GM23338 (cell line): ENCODE measurements at regions not wholly inside any gene's neighbourhood (a gene's known extent, or its start where the extent isn't known, plus 50 kb on each side); places are given as distances from the start of the nearest gene placed in this dataset.
"Not testable (repeated sequence)": the region's sequence is repeated elsewhere in the genome, so short reads cannot be mapped to it uniquely, and the experiment has no call there.

Source experiments
- ATAC-seq: fragments of 200-7000 bp; cut with Tn5 transposase; 3 replicates; pipeline ENCODE4 v1.9.1; 2020
- DNase-seq: peaks from one replicate; pipeline ENCODE4 v3.0.0-alpha.2; 2015; ENCODE audit warnings: low spot score
- H2AFZ ChIP-seq: fragments of 200-600 bp; sonication (generic); 2 replicates; pipeline ENCODE4 v1.8.0; 2016; ENCODE audit warnings: antibody characterized with exemption, mild to moderate bottlenecking, moderate library complexity
- H3F3A ChIP-seq: fragments of 200-600 bp; sonication (generic); replicated peaks from 2 replicates; pipeline ENCODE4 v1.8.0; 2017; ENCODE audit warnings: antibody characterized with exemption, mixed run types, low read depth
- H3K27ac ChIP-seq: fragments of 200-600 bp; sonication (generic); 2 replicates; pipeline ENCODE4 v1.6.1; 2016; ENCODE audit warnings: low read depth
- H3K27me3 ChIP-seq: fragments of 200-600 bp; sonication (generic); 2 replicates; pipeline ENCODE4 v1.8.0; 2016; ENCODE audit warnings: mild to moderate bottlenecking, mixed run types, moderate library complexity; ENCODE audit not compliant: insufficient read depth
- H3K36me3 ChIP-seq: fragments of 200-600 bp; sonication (generic); 2 replicates; pipeline ENCODE4 v1.8.0; 2016; ENCODE audit warnings: mild to moderate bottlenecking; ENCODE audit not compliant: insufficient read depth
- H3K4me1 ChIP-seq: fragments of 200-600 bp; sonication (generic); 2 replicates; pipeline ENCODE4 v1.8.0; 2016; ENCODE audit warnings: mild to moderate bottlenecking, moderate library complexity; ENCODE audit not compliant: insufficient read depth
- H3K4me2 ChIP-seq: fragments of 200-600 bp; sonication (generic); 2 replicates; pipeline ENCODE4 v1.7.1; 2017; ENCODE audit warnings: mixed run types
- H3K4me3 ChIP-seq: fragments of 200-600 bp; sonication (generic); 2 replicates; pipeline ENCODE4 v1.6.1; 2016; ENCODE audit warnings: mixed run types
- H3K79me2 ChIP-seq: fragments of 200-600 bp; sonication (generic); replicated peaks from 2 replicates; pipeline ENCODE4 v1.8.0; 2017; ENCODE audit warnings: mild to moderate bottlenecking; ENCODE audit not compliant: insufficient read depth
- H3K9me2 ChIP-seq: fragments of 200-600 bp; sonication (generic); 2 replicates; pipeline ENCODE4 v1.8.0; 2017; ENCODE audit not compliant: insufficient read depth
- H4K20me1 ChIP-seq: fragments of 200-600 bp; sonication (generic); replicated peaks from 2 replicates; pipeline ENCODE4 v1.8.0; 2017; ENCODE audit warnings: mild to moderate bottlenecking; ENCODE audit not compliant: insufficient read depth
- H3K27ac Mint-ChIP-seq: 2 replicates; pipeline ENCODE4 v1.8.0; 2020; ENCODE audit warnings: inconsistent platforms, mild to moderate bottlenecking, moderate library complexity, mixed read lengths
- H3K27me3 Mint-ChIP-seq: 3 replicates; pipeline ENCODE4 v1.8.0; 2022; ENCODE audit warnings: low read depth, mild to moderate bottlenecking, moderate library complexity, mixed read lengths, inconsistent platforms; ENCODE audit not compliant: insufficient read depth, poor library complexity
- H3K36me3 Mint-ChIP-seq: 3 replicates; pipeline ENCODE4 v1.8.0; 2021; ENCODE audit warnings: low read depth, mild to moderate bottlenecking, inconsistent platforms, moderate library complexity, mixed read lengths
- H3K4me1 Mint-ChIP-seq: 3 replicates; pipeline ENCODE4 v1.8.0; 2020; ENCODE audit warnings: mild to moderate bottlenecking, inconsistent platforms, mixed read lengths
- H3K4me3 Mint-ChIP-seq: 3 replicates; pipeline ENCODE4 v1.8.0; 2021; ENCODE audit warnings: moderate library complexity, mild to moderate bottlenecking, inconsistent platforms, mixed read lengths
- H3K9me3 Mint-ChIP-seq: 3 replicates; pipeline ENCODE4 v1.8.0; 2020; ENCODE audit warnings: moderate library complexity, mild to moderate bottlenecking, inconsistent platforms, mixed read lengths
- EZH2 ChIP-seq: fragments of 200-600 bp; sonication (generic); IDR thresholded peaks from one replicate; pipeline ENCODE4 v1.8.0; 2017; ENCODE audit warnings: antibody characterized with exemption, mild to moderate bottlenecking, low read depth; ENCODE audit not compliant: unreplicated experiment
- EZH2phosphoT487 ChIP-seq: fragments of 200-600 bp; sonication (generic); IDR thresholded peaks from one replicate; pipeline ENCODE4 v1.8.1; 2018; ENCODE audit warnings: antibody characterized with exemption; ENCODE audit not compliant: unreplicated experiment
- JUNB ChIP-seq: IDR thresholded peaks from one replicate; pipeline ENCODE4 v1.6.1; 2016; ENCODE audit warnings: antibody characterized with exemption; ENCODE audit not compliant: unreplicated experiment
- NANOG ChIP-seq: IDR thresholded peaks from 2 replicates; pipeline ENCODE4 v1.6.1; 2016; ENCODE audit warnings: antibody characterized with exemption, borderline replicate concordance
- REST ChIP-seq: IDR thresholded peaks from one replicate; pipeline ENCODE4 v1.6.1; 2018; ENCODE audit warnings: antibody characterized with exemption; ENCODE audit not compliant: unreplicated experiment

GRCh38 chr2:95722131-95722697 is 130.4 kb downstream of the TRIM43 start:
- H3K4me2 ChIP-seq, result no peak overlapping the region
- Mint-ChIP-seq H3K4me1 (no peaks in the 10 kb centered on the region), H3K27me3 (peaks cover 3% of the 10 kb centered on the region), H3K9me3 (no peaks in the 10 kb centered on the region; the same call in 2 of the 3 replicates), H3K27ac (no peak overlapping the region), H3K4me3 (no peak overlapping the region), H3K36me3 (no peaks in the 10 kb centered on the region)
- H3K9me2 ChIP-seq, result no peaks in the 10 kb centered on the region
- TF ChIP-seq EZH2, result no peak
- no peak for TF ChIP-seq JUNB
- no peak for TF ChIP-seq EZH2phosphoT487
- no peak for TF ChIP-seq REST
- TF ChIP-seq NANOG, result no peak
- DNase-seq (no peak), ATAC-seq (no peak)
- no peak overlapping the region for H3K27ac ChIP-seq
- no peaks in the 10 kb centered on the region for H3K4me1 ChIP-seq
- H3F3A ChIP-seq, result no peaks in the 10 kb centered on the region
- H4K20me1 ChIP-seq, result no peaks in the 10 kb centered on the region
- no peaks in the 10 kb centered on the region for H3K27me3 ChIP-seq
- no peak overlapping the region for H2AFZ ChIP-seq
- H3K79me2 ChIP-seq, result no peaks in the 10 kb centered on the region
- no peak overlapping the region for H3K4me3 ChIP-seq
- H3K36me3 ChIP-seq, result no peaks in the 10 kb centered on the region

GRCh38 chr2:95723627-95724210 is 131.9 kb downstream of the TRIM43 start:
- not testable (repeated sequence) for H3K4me1 ChIP-seq, H3F3A ChIP-seq, ATAC-seq, H3K36me3 ChIP-seq, H3K27ac ChIP-seq, H3K36me3 Mint-ChIP-seq, H3K4me3 ChIP-seq, H3K4me3 Mint-ChIP-seq, H3K27ac Mint-ChIP-seq, H3K9me2 ChIP-seq, DNase-seq, H4K20me1 ChIP-seq, H3K27me3 ChIP-seq, H3K4me1 Mint-ChIP-seq, H3K9me3 Mint-ChIP-seq, H3K27me3 Mint-ChIP-seq, H2AFZ ChIP-seq, H3K4me2 ChIP-seq, H3K79me2 ChIP-seq

GRCh38 chr2:95725191-95725590 is 133.4 kb downstream of the TRIM43 start:
- H3K4me3 Mint-ChIP-seq, H3K27ac Mint-ChIP-seq, H3K27me3 Mint-ChIP-seq, H3K4me2 ChIP-seq, H3K4me3 ChIP-seq, H3F3A ChIP-seq, H3K4me1 Mint-ChIP-seq, H3K4me1 ChIP-seq, H3K79me2 ChIP-seq, H3K27me3 ChIP-seq, H3K9me2 ChIP-seq, H2AFZ ChIP-seq, H4K20me1 ChIP-seq, H3K36me3 ChIP-seq, ATAC-seq, H3K9me3 Mint-ChIP-seq, H3K36me3 Mint-ChIP-seq, H3K27ac ChIP-seq: not testable (repeated sequence)
- DNase-seq, result peak; percentile 4

- not testable (repeated sequence) for DNase-seq, H3K27ac ChIP-seq, ATAC-seq, H3K27me3 ChIP-seq, H3K36me3 ChIP-seq, H3K4me1 Mint-ChIP-seq, H3K4me3 Mint-ChIP-seq, H3K27ac Mint-ChIP-seq, H3K4me1 ChIP-seq, H3K9me2 ChIP-seq, H3K9me3 Mint-ChIP-seq, H3K4me2 ChIP-seq, H3F3A ChIP-seq, H3K36me3 Mint-ChIP-seq, H3K27me3 Mint-ChIP-seq, H3K79me2 ChIP-seq, H2AFZ ChIP-seq, H3K4me3 ChIP-seq, H4K20me1 ChIP-seq
Observed at GRCh38 chr2:95725677-95726076, 133.9 kb downstream of the TRIM43 start.

- not testable (repeated sequence) for H2AFZ ChIP-seq, H3K27me3 Mint-ChIP-seq, H3K27ac ChIP-seq, H3F3A ChIP-seq, H3K9me2 ChIP-seq, H3K27me3 ChIP-seq, H3K4me2 ChIP-seq, H3K27ac Mint-ChIP-seq, H3K4me1 Mint-ChIP-seq, H4K20me1 ChIP-seq, DNase-seq, H3K4me3 ChIP-seq, H3K4me3 Mint-ChIP-seq, H3K36me3 Mint-ChIP-seq, H3K79me2 ChIP-seq, ATAC-seq, H3K36me3 ChIP-seq, H3K9me3 Mint-ChIP-seq, H3K4me1 ChIP-seq
Observed at GRCh38 chr2:95727420-95727819, 135.6 kb downstream of the TRIM43 start.
